Ishikawa (cell line): ENCODE measurements at regions not wholly inside any gene's neighbourhood (a gene's known extent, or its start where the extent isn't known, plus 50 kb on each side); places are given as distances from the start of the nearest gene placed in this dataset.

ENCODE experiments used
- CEBPB ChIP-seq: IDR thresholded peaks from 2 replicates; pipeline ENCODE4 v1.6.1; 2012
- CREB1 ChIP-seq: IDR thresholded peaks from 2 replicates; pipeline ENCODE4 v1.6.1; 2012; ENCODE audit warnings: low read depth
- EGR1 ChIP-seq: IDR thresholded peaks from 2 replicates; pipeline ENCODE4 v1.6.1; 2012
- EP300 ChIP-seq: IDR thresholded peaks from 2 replicates; pipeline ENCODE4 v1.6.1; 2012; ENCODE audit warnings: borderline replicate concordance
- FOXM1 ChIP-seq: IDR thresholded peaks from 2 replicates; pipeline ENCODE4 v1.6.1; 2012; ENCODE audit warnings: low read depth, borderline replicate concordance
- NFIC ChIP-seq: IDR thresholded peaks from 2 replicates; pipeline ENCODE4 v1.6.1; 2012
- RAD21 ChIP-seq: IDR thresholded peaks from 2 replicates; pipeline ENCODE4 v1.6.1; 2012; ENCODE audit warnings: low read depth
- TAF1 ChIP-seq: IDR thresholded peaks from 2 replicates; pipeline ENCODE4 v1.6.1; 2012; ENCODE audit warnings: low read depth, mild to moderate bottlenecking
- TCF12 ChIP-seq: IDR thresholded peaks from 2 replicates; pipeline ENCODE4 v1.6.1; 2012; ENCODE audit warnings: low read depth
- TEAD4 ChIP-seq: IDR thresholded peaks from 2 replicates; pipeline ENCODE4 v1.6.1; 2012
- YY1 ChIP-seq: IDR thresholded peaks from 2 replicates; pipeline ENCODE4 v1.6.1; 2012; ENCODE audit warnings: low read depth
- ZBTB7A ChIP-seq: IDR thresholded peaks from 2 replicates; pipeline ENCODE4 v1.6.1; 2012; ENCODE audit warnings: low read depth
- TF ChIP-seq, protein P1 (sequence below): IDR thresholded peaks from 2 replicates; pipeline ENCODE4 v1.6.1; 2012
- TF ChIP-seq, protein P2 (sequence below): IDR thresholded peaks from 2 replicates; pipeline ENCODE4 v1.6.1; 2012; ENCODE audit warnings: low read depth, mild to moderate bottlenecking
- TF ChIP-seq, protein P3 (sequence below): IDR thresholded peaks from 2 replicates; pipeline ENCODE4 v1.6.1; 2012

DNA sequence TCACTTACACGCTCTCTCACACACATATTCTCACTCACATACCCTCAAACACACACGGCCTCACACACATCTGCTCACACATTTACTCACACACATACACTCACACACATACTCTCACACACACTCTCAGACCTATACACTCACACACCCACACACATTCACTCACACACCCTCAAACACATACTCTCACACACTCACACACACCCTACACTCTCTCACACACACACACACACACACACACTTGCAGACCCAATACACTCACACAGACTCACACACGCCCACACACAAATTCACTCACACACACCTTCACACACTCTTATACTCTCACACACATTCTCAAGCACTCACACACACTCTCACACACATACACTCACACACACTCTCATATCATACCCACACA is 155.5 kb upstream of the BACE2 start:
- TF ChIP-seq, protein P1, sequence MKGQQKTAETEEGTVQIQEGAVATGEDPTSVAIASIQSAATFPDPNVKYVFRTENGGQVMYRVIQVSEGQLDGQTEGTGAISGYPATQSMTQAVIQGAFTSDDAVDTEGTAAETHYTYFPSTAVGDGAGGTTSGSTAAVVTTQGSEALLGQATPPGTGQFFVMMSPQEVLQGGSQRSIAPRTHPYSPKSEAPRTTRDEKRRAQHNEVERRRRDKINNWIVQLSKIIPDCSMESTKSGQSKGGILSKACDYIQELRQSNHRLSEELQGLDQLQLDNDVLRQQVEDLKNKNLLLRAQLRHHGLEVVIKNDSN: no peak
- TF ChIP-seq RAD21: no peak
- TF ChIP-seq EGR1: no peak
- no peak for TF ChIP-seq EP300
- TF ChIP-seq TCF12: no peak
- TF ChIP-seq, protein P2, sequence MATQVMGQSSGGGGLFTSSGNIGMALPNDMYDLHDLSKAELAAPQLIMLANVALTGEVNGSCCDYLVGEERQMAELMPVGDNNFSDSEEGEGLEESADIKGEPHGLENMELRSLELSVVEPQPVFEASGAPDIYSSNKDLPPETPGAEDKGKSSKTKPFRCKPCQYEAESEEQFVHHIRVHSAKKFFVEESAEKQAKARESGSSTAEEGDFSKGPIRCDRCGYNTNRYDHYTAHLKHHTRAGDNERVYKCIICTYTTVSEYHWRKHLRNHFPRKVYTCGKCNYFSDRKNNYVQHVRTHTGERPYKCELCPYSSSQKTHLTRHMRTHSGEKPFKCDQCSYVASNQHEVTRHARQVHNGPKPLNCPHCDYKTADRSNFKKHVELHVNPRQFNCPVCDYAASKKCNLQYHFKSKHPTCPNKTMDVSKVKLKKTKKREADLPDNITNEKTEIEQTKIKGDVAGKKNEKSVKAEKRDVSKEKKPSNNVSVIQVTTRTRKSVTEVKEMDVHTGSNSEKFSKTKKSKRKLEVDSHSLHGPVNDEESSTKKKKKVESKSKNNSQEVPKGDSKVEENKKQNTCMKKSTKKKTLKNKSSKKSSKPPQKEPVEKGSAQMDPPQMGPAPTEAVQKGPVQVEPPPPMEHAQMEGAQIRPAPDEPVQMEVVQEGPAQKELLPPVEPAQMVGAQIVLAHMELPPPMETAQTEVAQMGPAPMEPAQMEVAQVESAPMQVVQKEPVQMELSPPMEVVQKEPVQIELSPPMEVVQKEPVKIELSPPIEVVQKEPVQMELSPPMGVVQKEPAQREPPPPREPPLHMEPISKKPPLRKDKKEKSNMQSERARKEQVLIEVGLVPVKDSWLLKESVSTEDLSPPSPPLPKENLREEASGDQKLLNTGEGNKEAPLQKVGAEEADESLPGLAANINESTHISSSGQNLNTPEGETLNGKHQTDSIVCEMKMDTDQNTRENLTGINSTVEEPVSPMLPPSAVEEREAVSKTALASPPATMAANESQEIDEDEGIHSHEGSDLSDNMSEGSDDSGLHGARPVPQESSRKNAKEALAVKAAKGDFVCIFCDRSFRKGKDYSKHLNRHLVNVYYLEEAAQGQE: no peak
- TF ChIP-seq NFIC: no peak
- no peak for TF ChIP-seq TAF1
- no peak for TF ChIP-seq YY1
- TF ChIP-seq ZBTB7A: no peak
- no peak for TF ChIP-seq CREB1
- no peak for TF ChIP-seq TEAD4
- no peak for TF ChIP-seq FOXM1
- no peak for TF ChIP-seq CEBPB
- TF ChIP-seq, protein P3, sequence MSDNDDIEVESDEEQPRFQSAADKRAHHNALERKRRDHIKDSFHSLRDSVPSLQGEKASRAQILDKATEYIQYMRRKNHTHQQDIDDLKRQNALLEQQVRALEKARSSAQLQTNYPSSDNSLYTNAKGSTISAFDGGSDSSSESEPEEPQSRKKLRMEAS: no peak

DNA sequence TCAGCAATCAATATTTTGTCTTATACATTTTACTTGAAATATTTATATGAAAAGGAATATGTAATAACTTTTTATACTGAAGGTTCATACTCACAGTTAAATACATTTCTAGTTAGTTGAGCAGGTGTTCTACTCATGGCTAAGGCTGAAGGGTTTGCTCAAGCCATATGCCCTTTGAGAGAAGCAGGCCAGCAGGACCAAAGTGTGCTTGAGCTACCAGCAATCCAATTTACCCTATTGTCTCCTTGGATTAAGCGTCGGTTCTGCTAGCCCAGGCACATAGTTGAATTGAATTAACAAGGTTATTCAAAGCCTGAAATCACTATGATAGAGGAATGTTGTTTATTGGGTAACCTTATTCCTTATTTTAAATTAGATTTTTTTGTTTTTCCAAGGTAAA is 151.5 kb upstream of the BACE2 start:
- TF ChIP-seq EP300: no peak
- TF ChIP-seq TAF1: no peak
- no peak for TF ChIP-seq TCF12
- no peak for TF ChIP-seq FOXM1

DNA sequence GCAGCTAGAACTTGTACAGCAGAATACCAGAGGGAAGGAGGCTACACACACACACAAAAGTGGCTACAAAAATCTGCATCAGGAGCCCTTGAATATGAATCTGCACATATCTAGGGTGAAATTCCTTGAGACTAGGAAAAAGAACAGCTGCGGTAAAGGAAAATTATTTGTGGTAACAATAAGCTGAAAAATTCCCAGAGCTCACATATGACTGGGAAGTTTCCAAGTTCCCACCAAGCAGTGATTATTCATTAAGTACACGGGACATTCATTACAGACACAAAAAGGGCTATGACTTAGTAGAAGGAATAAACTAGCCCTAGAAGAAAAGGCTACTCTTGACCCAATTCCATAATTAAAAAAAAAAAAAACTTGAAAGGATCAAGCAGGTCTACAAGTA is 149.5 kb upstream of the BACE2 start:
- TF ChIP-seq TCF12 (no peak), YY1 (no peak), CREB1 (no peak), RAD21 (no peak), FOXM1 (no peak), ZBTB7A (no peak), TEAD4 (no peak), CEBPB (no peak), EP300 (no peak), NFIC (no peak), EGR1 (no peak), TAF1 (no peak)
- TF ChIP-seq, protein P3: no peak
- TF ChIP-seq, protein P2: no peak
- TF ChIP-seq, protein P1: no peak

DNA sequence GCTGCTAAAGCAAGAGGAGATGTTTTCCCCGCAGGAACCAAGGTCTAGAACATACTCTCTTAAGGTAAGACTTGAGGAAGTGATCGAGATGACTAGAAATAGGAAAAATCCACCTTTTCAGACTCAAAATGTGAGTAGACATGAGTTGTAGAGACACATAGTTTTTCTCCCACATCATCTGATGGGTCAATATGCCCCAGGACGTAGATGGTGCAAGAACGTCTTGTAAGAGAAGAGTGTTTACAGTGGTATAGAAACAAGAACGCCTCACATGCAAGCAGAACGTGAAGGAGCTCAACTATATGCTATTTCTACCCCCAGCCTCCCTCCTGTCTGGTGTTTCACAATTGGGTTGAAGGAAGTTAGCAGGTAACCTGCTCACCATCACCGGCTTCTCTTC is 144.0 kb upstream of the BACE2 start:
- TF ChIP-seq YY1 (no peak), ZBTB7A (no peak), TCF12 (no peak), TEAD4 (no peak), EGR1 (no peak), CEBPB (no peak), FOXM1 (no peak), EP300 (no peak), TAF1 (no peak), NFIC (no peak)
- TF ChIP-seq, protein P1: no peak
- TF ChIP-seq, protein P2: no peak
- TF ChIP-seq, protein P3: no peak
